HepG2 (cell line): ENCODE measurements at regions not wholly inside any gene's neighbourhood (a gene's known extent, or its start where the extent isn't known, plus 50 kb on each side); places are given as distances from the start of the nearest gene placed in this dataset.

Source experiments
- ATAC-seq: fragments of 200-7000 bp; cut with Tn5 transposase; 3 replicates; pipeline ENCODE4 v1.9.1; 2020; ENCODE audit warnings: mild to moderate bottlenecking, moderate library complexity
- BruUV-seq: library from RNA; stranded (reverse); fragments of 400-500 nt; replicated peaks from 2 replicates; lab custom pipeline; 2021; lab: Mats Ljungman, UMichigan
- CTCF ChIA-PET: fragments of 300-600 bp; formaldehyde crosslinking; extraction: SDS; loops from one replicate; lab custom pipeline; 2021; ENCODE audit warnings: low total read pairs, inconsistent platforms, low intra/inter-chr PET ratio; lab: Yijun Ruan, JAX
- POLR2A ChIA-PET: fragments of 350-600 bp; sonication (Branson Sonifier 250); formaldehyde crosslinking; loops from one replicate; lab custom pipeline; 2020; ENCODE audit warnings: antibody characterized with exemption, inconsistent platforms; lab: Yijun Ruan, JAX
- DNase-seq: peaks from one replicate; pipeline ENCODE4 v3.0.0-alpha.2; 2015; ENCODE audit warnings: low spot score
- FAIRE-seq: peaks from 3 replicates; lab custom pipeline; 2011; peaks lifted over from hg19 to GRCh38; lab: Jason Lieb, UNC
- H2AFZ ChIP-seq: one replicate; pipeline ENCODE4 v1.6.1; 2011; ENCODE audit warnings: low read length, inconsistent platforms
- H3K27ac ChIP-seq: fragments of 300-600 bp; 3 replicates; pipeline ENCODE4 v1.8.0; 2011; ENCODE audit warnings: mixed run types, mild to moderate bottlenecking, mixed read lengths, low read length, inconsistent platforms; ENCODE audit not compliant: insufficient read depth; ENCODE audit errors: extremely low read length
- H3K27me3 ChIP-seq, 2 experiments: fragments of 200-600 bp in 1 of 2; 2 replicates in 1 of 2; 3 replicates in 1 of 2; pipeline versions ENCODE4 v1.6.0 to v1.8.0; 2011; ENCODE audit warnings: low read length in 2 of 2, mild to moderate bottlenecking in 2 of 2, moderate library complexity in 2 of 2, inconsistent platforms in 1 of 2; ENCODE audit not compliant: insufficient read depth in 2 of 2, control insufficient read depth in 1 of 2
- H3K36me3 ChIP-seq, 2 experiments: fragments of 200-600 bp in 1 of 2; replicated peaks in 1 of 2; 2 replicates in 1 of 2; 3 replicates in 1 of 2; pipeline versions ENCODE4 v1.5.1 to v1.8.0; 2011; ENCODE audit warnings: low read length in 2 of 2, inconsistent platforms in 1 of 2; ENCODE audit not compliant: insufficient read depth in 2 of 2, control insufficient read depth in 1 of 2
- H3K4me1 ChIP-seq: 2 replicates; pipeline ENCODE4 v1.5.1; 2012; ENCODE audit warnings: low read length, inconsistent platforms; ENCODE audit not compliant: insufficient read depth
- H3K4me2 ChIP-seq: 2 replicates; pipeline ENCODE4 v1.6.0; 2011; ENCODE audit warnings: low read depth, low read length, inconsistent platforms
- H3K4me3 ChIP-seq, 3 experiments: fragments of 200-600 bp in 1 of 3; sonication (generic), shearing (Covaris generic) in 1 of 3; replicated peaks in 1 of 3; 2 replicates each; pipeline ENCODE4 v1.5.1; 2011 to 2016; ENCODE audit warnings: low read length in 3 of 3, inconsistent platforms in 2 of 3, low read depth in 2 of 3, mild to moderate bottlenecking in 2 of 3, control low read depth in 1 of 3, mixed read lengths in 1 of 3; ENCODE audit not compliant: insufficient read depth in 1 of 3
- H3K79me2 ChIP-seq: one replicate; pipeline ENCODE4 v1.6.1; 2011; ENCODE audit warnings: low read length, inconsistent platforms; ENCODE audit not compliant: insufficient read depth
- H3K9ac ChIP-seq: 2 replicates; pipeline ENCODE4 v1.6.0; 2011; ENCODE audit warnings: mild to moderate bottlenecking, low read depth, low read length, inconsistent platforms; ENCODE audit not compliant: insufficient read depth
- H3K9me3 ChIP-seq: 2 replicates; pipeline ENCODE4 v1.5.1; 2012; ENCODE audit warnings: mild to moderate bottlenecking, low read length
- H4K20me1 ChIP-seq: 2 replicates; pipeline ENCODE4 v1.6.0; 2011; ENCODE audit warnings: inconsistent platforms, mild to moderate bottlenecking, low read length, moderate library complexity; ENCODE audit not compliant: insufficient read depth
- CAMTA2 ChIP-seq: sonication (generic); formaldehyde crosslinking; IDR thresholded peaks from 2 replicates; pipeline ENCODE4 v1.4.0; 2020; ENCODE audit warnings: mild to moderate bottlenecking, missing genetic modification reagents, borderline replicate concordance
- DPF2 ChIP-seq: sonication (generic); formaldehyde crosslinking; IDR thresholded peaks from 2 replicates; pipeline ENCODE4 v1.4.0; 2020; ENCODE audit warnings: mild to moderate bottlenecking, low read depth, missing genetic modification reagents, borderline replicate concordance
- FUBP1 ChIP-seq: sonication (generic); formaldehyde crosslinking; IDR thresholded peaks from 2 replicates; pipeline ENCODE4 v1.5.1; 2020; ENCODE audit warnings: missing genetic modification reagents, mild to moderate bottlenecking, borderline replicate concordance
- HIVEP1 ChIP-seq: sonication (generic); formaldehyde crosslinking; IDR thresholded peaks from 2 replicates; pipeline ENCODE4 v1.4.0; 2020; ENCODE audit warnings: mild to moderate bottlenecking, missing genetic modification reagents
- KDM5A ChIP-seq: fragments of 200-600 bp; sonication (generic); IDR thresholded peaks from 2 replicates; pipeline ENCODE4 v1.7.0; 2018; ENCODE audit warnings: antibody characterized with exemption, mild to moderate bottlenecking, low read length, borderline replicate concordance
- MTF2 ChIP-seq: sonication (generic); formaldehyde crosslinking; IDR thresholded peaks from 2 replicates; pipeline ENCODE4 v1.5.0; 2020; ENCODE audit warnings: missing genetic modification reagents, borderline replicate concordance
- TFDP2 ChIP-seq: sonication (generic); formaldehyde crosslinking; IDR thresholded peaks from 2 replicates; pipeline ENCODE4 v1.4.0; 2020; ENCODE audit warnings: missing genetic modification reagents
- ZNF460 ChIP-seq: sonication (generic); formaldehyde crosslinking; IDR thresholded peaks from 2 replicates; pipeline ENCODE4 v1.5.1; 2020; ENCODE audit warnings: missing genetic modification reagents, mild to moderate bottlenecking, borderline replicate concordance
- ZNF503 ChIP-seq: sonication (generic); formaldehyde crosslinking; IDR thresholded peaks from 2 replicates; pipeline ENCODE4 v1.4.0; 2020; ENCODE audit warnings: missing genetic modification reagents
- ZNF772 ChIP-seq: sonication (generic); formaldehyde crosslinking; IDR thresholded peaks from 2 replicates; pipeline ENCODE4 v1.5.0; 2020; ENCODE audit warnings: mild to moderate bottlenecking, missing genetic modification reagents
- ZNF780A ChIP-seq: sonication (generic); formaldehyde crosslinking; IDR thresholded peaks from 2 replicates; pipeline ENCODE4 v1.8.0; 2022; ENCODE audit warnings: mild to moderate bottlenecking, missing genetic modification reagents, moderate library complexity
- ZNF891 ChIP-seq: sonication (generic); formaldehyde crosslinking; IDR thresholded peaks from 2 replicates; pipeline ENCODE4 v1.5.0; 2020; ENCODE audit warnings: mild to moderate bottlenecking, missing genetic modification reagents
- ZSCAN20 ChIP-seq: sonication (generic); formaldehyde crosslinking; IDR thresholded peaks from 2 replicates; pipeline ENCODE4 v1.4.0; 2020; ENCODE audit warnings: missing genetic modification reagents, mild to moderate bottlenecking, borderline replicate concordance
- WGBS: methylation state at CpG from one replicate; pipeline ENCODE4 v1.1.6; 2017; ENCODE audit warnings: low lambda C conversion rate; 5-methylcytosine and 5-hydroxymethylcytosine counted together
- in situ Hi-C: cut with HindIII; loops from 2 replicates; pipeline ENCODE4 v1.10.0; 2017; ENCODE audit warnings: low pct_unique_long_range_greater_than_20kb; ENCODE audit not compliant: extremely low pct_ligation_motif_present
- intact Hi-C: fragments of 100-400 bp; cut with micrococcal nuclease; formaldehyde crosslinking; loops from one replicate; pipeline ENCODE4 v1.10.0; 2022; ENCODE audit not compliant: unreplicated experiment

- H3K4me3 ChIP-seq = no peak overlapping the region
- ATAC-seq = no peak
- H3K27ac ChIP-seq = no peak overlapping the region
- H3K27me3 ChIP-seq = no peaks in the 10 kb centered on the region
- no peaks in the 10 kb centered on the region for H3K36me3 ChIP-seq
- no peaks in the 10 kb centered on the region for H3K4me1 ChIP-seq
- WGBS = 0% methylated on average over 2 of the region's 2 CpGs
- no TSS peak for BruUV-seq
- no peaks in the 10 kb centered on the region for H3K79me2 ChIP-seq
- H4K20me1 ChIP-seq = no peaks in the 10 kb centered on the region
- H3K4me2 ChIP-seq = no peak overlapping the region
- H3K9me3 ChIP-seq = peaks cover 17% of the 10 kb centered on the region
- H3K9ac ChIP-seq = no peak overlapping the region
- ChIA-PET POLR2A (no interaction called here), CTCF (no interaction called here)
- no peak for DNase-seq
- no peak for FAIRE-seq
- in situ Hi-C loops (no loop called here), intact Hi-C loops (no loop called here)
- no peak for TF ChIP-seq ZNF460 (CRISPR knock-in tag)
- no peak for TF ChIP-seq ZNF891
- no peak overlapping the region for H2AFZ ChIP-seq
Measured at GRCh38 chr13:89568276-89568675, 1779.2 kb upstream of the MIR17HG start.

- peaks cover 20% of the 10 kb centered on the region for H3K9me3 ChIP-seq
- WGBS = 0% methylated on average over 2 of the region's 2 CpGs
- ChIA-PET CTCF (no interaction called here), POLR2A (no interaction called here)
- H2AFZ ChIP-seq = no peak overlapping the region
- in situ Hi-C loops = no loop called here
- FAIRE-seq (no peak), ATAC-seq (no peak), DNase-seq (no peak)
- no peak overlapping the region for H3K9ac ChIP-seq
- H4K20me1 ChIP-seq = no peaks in the 10 kb centered on the region
- no peaks in the 10 kb centered on the region for H3K27me3 ChIP-seq
- BruUV-seq = no TSS peak
- H3K36me3 ChIP-seq = no peaks in the 10 kb centered on the region
- H3K4me2 ChIP-seq = no peak overlapping the region
- no peak overlapping the region for H3K27ac ChIP-seq
- intact Hi-C loops = no loop called here
- H3K4me3 ChIP-seq = no peak overlapping the region
- no peaks in the 10 kb centered on the region for H3K79me2 ChIP-seq
- H3K4me1 ChIP-seq = no peaks in the 10 kb centered on the region
- no peak for TF ChIP-seq KDM5A
- TF ChIP-seq ZNF503 = no peak
- TF ChIP-seq ZSCAN20 (CRISPR knock-in tag) = no peak
- no peak for TF ChIP-seq CAMTA2
- no peak for TF ChIP-seq TFDP2 (CRISPR knock-in tag)
- TF ChIP-seq DPF2 = no peak
- TF ChIP-seq FUBP1 (CRISPR knock-in tag) = no peak
- no peak for TF ChIP-seq MTF2 (CRISPR knock-in tag)
- TF ChIP-seq ZNF780A (CRISPR knock-in tag) = no peak
- TF ChIP-seq HIVEP1 (CRISPR knock-in tag) = no peak
- no peak for TF ChIP-seq ZNF772
Measured at GRCh38 chr13:89568746-89569145, 1778.7 kb upstream of the MIR17HG start.
